Natural killer cell (primary cell): ENCODE measurements at regions not wholly inside any gene's neighbourhood (a gene's known extent, or its start where the extent isn't known, plus 50 kb on each side); places are given as distances from the start of the nearest gene placed in this dataset.

Source experiments
- ATAC-seq, 3 donors: fragments of 150-1000 bp in 2 of 3; fragments of 200-7000 bp in 1 of 3; cut with Tn5 transposase; 1 replicate in 1 of 3; 2 replicates in 2 of 3; pipeline ENCODE4 v1.10.0; 2021; ENCODE audit warnings: mild to moderate bottlenecking in 2 of 3, moderate library complexity in 2 of 3
- DNase-seq, 2 donors: peaks; one replicate each; pipeline versions ENCODE4 v3.0.0 to v3.0.0-alpha.2; 2013 to 2021; ENCODE audit warnings: mixed read lengths in 1 of 2
- H3K27ac ChIP-seq: one replicate; pipeline ENCODE4 v1.5.1; 2013; ENCODE audit warnings: mild to moderate bottlenecking, low read length
- H3K27me3 ChIP-seq: one replicate; pipeline ENCODE4 v1.6.1; 2013; ENCODE audit warnings: low read length; ENCODE audit not compliant: control insufficient read depth, insufficient read depth
- H3K36me3 ChIP-seq: one replicate; pipeline ENCODE4 v1.6.1; 2013; ENCODE audit warnings: low read length; ENCODE audit not compliant: control insufficient read depth, insufficient read depth
- H3K4me1 ChIP-seq: one replicate; pipeline ENCODE4 v1.6.1; 2013; ENCODE audit warnings: low read length; ENCODE audit not compliant: control insufficient read depth, insufficient read depth
- H3K4me3 ChIP-seq: one replicate; pipeline ENCODE4 v1.5.1; 2013; ENCODE audit warnings: low read length
- H3K9me3 ChIP-seq: one replicate; pipeline ENCODE4 v1.6.1; 2013; ENCODE audit warnings: low read length; ENCODE audit not compliant: control insufficient read depth, insufficient read depth
- H3K27ac Mint-ChIP-seq, 2 donors: one replicate each; pipeline ENCODE4 v1.8.0; 2022; ENCODE audit warnings: mild to moderate bottlenecking in 2 of 2, mixed read lengths in 2 of 2, moderate library complexity in 1 of 2
- H3K27me3 Mint-ChIP-seq, 2 donors: one replicate each; pipeline ENCODE4 v1.8.0; 2022; ENCODE audit warnings: low read depth in 2 of 2, mixed read lengths in 2 of 2
- H3K36me3 Mint-ChIP-seq: one replicate; pipeline ENCODE4 v1.8.0; 2022; ENCODE audit warnings: mixed read lengths
- H3K4me1 Mint-ChIP-seq, 2 donors: one replicate each; pipeline ENCODE4 v1.8.0; 2022; ENCODE audit warnings: mixed read lengths in 2 of 2
- H3K4me3 Mint-ChIP-seq: one replicate; pipeline ENCODE4 v1.8.0; 2022; ENCODE audit warnings: mild to moderate bottlenecking, moderate library complexity, mixed read lengths
- H3K9me3 Mint-ChIP-seq, 2 donors: one replicate each; pipeline ENCODE4 v1.8.0; 2022; ENCODE audit warnings: mixed read lengths in 2 of 2
- CTCF ChIP-seq: fragments of 200-600 bp; IDR thresholded peaks from one replicate; pipeline ENCODE4 v1.8.0; 2022; ENCODE audit warnings: antibody characterized with exemption
- WGBS: methylation state at CpG from one replicate; pipeline ENCODE4 v1.1.7; 2013; ENCODE audit warnings: missing lambda C conversion rate; ENCODE audit not compliant: insufficient coverage; 5-methylcytosine and 5-hydroxymethylcytosine counted together
- intact Hi-C: fragments of 100-400 bp; cut with micrococcal nuclease; formaldehyde crosslinking; loops from one replicate; pipeline ENCODE4 v1.14.2; 2022

DNA sequence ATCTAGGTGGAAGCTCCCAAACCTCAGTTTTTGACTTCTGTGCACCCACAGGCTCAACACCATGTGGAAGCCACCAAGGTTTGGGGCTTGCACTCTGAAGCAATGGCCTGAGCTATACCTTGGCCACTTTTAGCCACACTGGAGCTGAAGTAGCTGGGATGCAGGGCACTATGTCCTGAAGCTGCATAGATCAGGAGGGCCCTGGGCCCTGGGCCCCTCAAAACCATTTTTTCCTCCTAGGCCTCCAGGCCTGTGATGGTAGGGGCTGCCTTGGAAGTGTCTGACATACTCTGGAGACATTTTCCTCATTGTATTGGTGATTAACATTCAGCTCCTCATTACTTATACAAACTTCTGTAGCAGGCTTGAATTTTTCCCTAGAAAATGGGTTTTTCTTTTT is 273.7 kb downstream of the FGF9 start:
- H3K4me3 Mint-ChIP-seq, result no peak overlapping the region
- H3K27ac ChIP-seq, result no peak overlapping the region
- peaks cover 9% of the 10 kb centered on the region for H3K36me3 Mint-ChIP-seq
- H3K27me3 Mint-ChIP-seq, result peaks cover 0 to 2% of the 10 kb centered on the region in 2 donors
- H3K4me1 Mint-ChIP-seq, result no peaks in the 10 kb centered on the region
- H3K27me3 ChIP-seq, result no peaks in the 10 kb centered on the region
- peaks cover 4 to 6% of the 10 kb centered on the region in 2 donors for H3K9me3 Mint-ChIP-seq
- ATAC-seq (no peak), DNase-seq (no peak)
- TF ChIP-seq CTCF, result no peak
- no peak overlapping the region for H3K27ac Mint-ChIP-seq
- no peak overlapping the region for H3K4me3 ChIP-seq
- H3K4me1 ChIP-seq, result no peaks in the 10 kb centered on the region
- intact Hi-C loops, result no loop called here
- no peaks in the 10 kb centered on the region for H3K36me3 ChIP-seq
- peaks cover 12% of the 10 kb centered on the region for H3K9me3 ChIP-seq

- Histone ChIP-seq H3K9me3 (peaks cover 12% of the 10 kb centered on the region), H3K4me1 (no peaks in the 10 kb centered on the region), H3K27me3 (no peaks in the 10 kb centered on the region), H3K4me3 (no peak overlapping the region), H3K36me3 (no peaks in the 10 kb centered on the region), H3K27ac (no peak overlapping the region)
- DNase-seq (no peak), ATAC-seq (no peak)
- Mint-ChIP-seq H3K27ac (no peak overlapping the region), H3K4me3 (no peak overlapping the region), H3K9me3 (peaks cover 4 to 6% of the 10 kb centered on the region in 2 donors), H3K27me3 (peaks cover 0 to 2% of the 10 kb centered on the region in 2 donors), H3K4me1 (no peaks in the 10 kb centered on the region), H3K36me3 (peaks cover 9% of the 10 kb centered on the region)
- TF ChIP-seq CTCF, result no peak
- intact Hi-C loops, result no loop called here
- WGBS, result 100% methylated on average over 2 of the region's 3 CpGs
Measured at GRCh38 chr13:21945195-21945594, 274.3 kb downstream of the FGF9 start.

DNA sequence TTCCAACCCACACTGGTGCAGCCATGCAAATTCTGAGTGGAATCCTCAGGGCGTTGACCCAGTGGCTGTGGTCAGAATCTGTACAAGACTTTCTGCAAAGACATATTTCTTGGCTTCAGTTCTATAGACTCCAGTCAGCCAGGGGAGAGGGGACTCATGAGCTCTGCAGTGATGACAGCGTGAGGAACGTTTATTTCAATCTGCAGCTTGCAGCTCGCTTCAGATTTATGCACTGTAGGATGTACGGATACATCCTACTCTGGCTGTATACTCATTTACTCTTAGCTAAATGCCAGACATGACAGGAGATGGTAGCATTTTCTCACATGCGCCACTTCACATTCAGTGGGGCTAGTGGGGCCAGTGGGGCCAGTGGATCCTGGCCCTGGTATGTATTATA is 276.1 kb downstream of the FGF9 start:
- Mint-ChIP-seq H3K4me3 (no peak overlapping the region), H3K4me1 (no peaks in the 10 kb centered on the region), H3K27me3 (peaks cover 6% of the 10 kb centered on the region in 2 donors), H3K27ac (no peak overlapping the region), H3K9me3 (peaks cover 4 to 6% of the 10 kb centered on the region in 2 donors), H3K36me3 (peaks cover 9% of the 10 kb centered on the region)
- H3K9me3 ChIP-seq, result peaks cover 12% of the 10 kb centered on the region
- H3K27ac ChIP-seq, result no peak overlapping the region
- DNase-seq, result no peak
- H3K4me1 ChIP-seq, result no peaks in the 10 kb centered on the region
- H3K27me3 ChIP-seq, result no peaks in the 10 kb centered on the region
- no peak for ATAC-seq
- H3K36me3 ChIP-seq, result no peaks in the 10 kb centered on the region
- H3K4me3 ChIP-seq, result no peak overlapping the region
- WGBS, result 79% methylated on average over 6 of the region's 6 CpGs
- intact Hi-C loops, result no loop called here
- no peak for TF ChIP-seq CTCF

DNA sequence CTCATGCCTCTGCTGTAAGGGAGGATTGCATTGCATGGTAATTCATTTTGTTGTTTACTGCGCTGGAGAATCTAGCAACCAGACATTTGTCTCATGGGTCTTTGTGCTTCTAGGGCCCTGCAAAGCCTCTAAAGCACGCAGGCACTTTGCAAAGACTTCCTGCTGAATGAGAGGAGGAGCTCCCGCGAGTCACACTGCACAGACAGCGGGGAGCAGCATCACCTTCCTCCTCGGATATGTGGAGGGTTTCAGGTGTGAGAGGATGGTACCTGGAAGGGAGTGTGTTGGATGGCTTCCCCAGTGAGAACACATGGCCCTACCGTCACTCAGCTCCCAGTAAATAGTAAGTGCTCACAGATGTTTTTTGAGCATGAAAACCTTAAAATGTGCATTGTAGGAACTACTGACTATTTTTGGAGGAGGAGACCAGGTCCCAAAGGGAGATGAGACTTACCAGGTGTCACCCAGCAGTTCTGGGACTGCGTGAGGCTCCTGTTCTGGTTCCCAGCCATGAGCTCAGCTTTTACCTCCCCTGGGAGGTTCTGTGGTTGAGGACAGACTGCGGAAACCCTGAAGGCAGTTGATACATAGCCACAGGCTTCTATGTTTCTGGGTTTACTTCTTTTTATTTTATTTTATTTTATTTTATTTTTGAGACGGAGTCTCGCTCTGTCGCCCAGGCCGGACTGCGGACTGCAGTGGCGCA is 278.0 kb downstream of the FGF9 start:
- Histone ChIP-seq H3K27ac (no peak overlapping the region), H3K27me3 (no peaks in the 10 kb centered on the region), H3K4me3 (no peak overlapping the region), H3K9me3 (peaks cover 12% of the 10 kb centered on the region), H3K4me1 (no peaks in the 10 kb centered on the region), H3K36me3 (no peaks in the 10 kb centered on the region)
- H3K27ac Mint-ChIP-seq, result no peak overlapping the region
- no peak for DNase-seq
- H3K4me3 Mint-ChIP-seq, result no peak overlapping the region
- H3K4me1 Mint-ChIP-seq, result no peaks in the 10 kb centered on the region
- no peak for ATAC-seq
- peaks cover 4 to 6% of the 10 kb centered on the region in 2 donors for H3K9me3 Mint-ChIP-seq
- intact Hi-C loops, result no loop called here
- TF ChIP-seq CTCF, result no peak
- peaks cover 6% of the 10 kb centered on the region in 2 donors for H3K27me3 Mint-ChIP-seq
- 44% methylated on average over 9 of the region's 15 CpGs for WGBS
- peaks cover 9% of the 10 kb centered on the region for H3K36me3 Mint-ChIP-seq
